CD4-positive, alpha-beta T cell (primary cell): ENCODE measurements at regions not wholly inside any gene's neighbourhood (a gene's known extent, or its start where the extent isn't known, plus 50 kb on each side); places are given as distances from the start of the nearest gene placed in this dataset.

Experiments used
- ATAC-seq: fragments of 200-7000 bp; cut with Tn5 transposase; one replicate; pipeline ENCODE4 v1.10.0; 2022; ENCODE audit warnings: mild to moderate bottlenecking; ENCODE audit not compliant: poor library complexity
- CTCF ChIA-PET: fragments of 350-600 bp; sonication (Branson Sonifier 250); formaldehyde crosslinking; loops from one replicate; lab custom pipeline; 2021; ENCODE audit warnings: antibody characterized with exemption, inconsistent platforms; lab: Charles Lee
- POLR2A ChIA-PET: fragments of 350-600 bp; sonication (Branson Sonifier 250); formaldehyde crosslinking; loops from one replicate; lab custom pipeline; 2021; ENCODE audit warnings: antibody characterized with exemption, inconsistent platforms; lab: Charles Lee
- DNase-seq, 14 experiments: peaks; one replicate each; pipeline ENCODE4 v3.0.0-alpha.2; 2013 to 2020; ENCODE audit warnings: mixed read lengths in 2 of 14
- H3K27ac ChIP-seq, 2 donors: one replicate each; pipeline versions ENCODE4 v1.5.1 to v1.7.0; 2013; ENCODE audit warnings: low read length in 2 of 2, low read depth in 1 of 2, mild to moderate bottlenecking in 1 of 2
- H3K27me3 ChIP-seq, 2 experiments: 1 replicate in 1 of 2; 2 replicates in 1 of 2; pipeline versions ENCODE4 v1.6.1 to v1.7.0; 2013; ENCODE audit warnings: low read length in 2 of 2, control low read depth in 1 of 2, mild to moderate bottlenecking in 1 of 2, moderate library complexity in 1 of 2; ENCODE audit not compliant: insufficient read depth in 2 of 2, control insufficient read depth in 1 of 2
- H3K36me3 ChIP-seq: one replicate; pipeline ENCODE4 v1.6.1; 2013; ENCODE audit warnings: low read length, control low read depth; ENCODE audit not compliant: insufficient read depth
- H3K4me1 ChIP-seq: one replicate; pipeline ENCODE4 v1.6.1; 2013; ENCODE audit warnings: low read length, control low read depth; ENCODE audit not compliant: insufficient read depth
- H3K4me3 ChIP-seq: one replicate; pipeline ENCODE4 v1.5.1; 2013; ENCODE audit warnings: mild to moderate bottlenecking, low read length, moderate library complexity
- H3K9me3 ChIP-seq, 2 experiments: 1 replicate in 1 of 2; 2 replicates in 1 of 2; pipeline versions ENCODE4 v1.6.1 to v1.7.0; 2013; ENCODE audit warnings: low read length in 2 of 2, mild to moderate bottlenecking in 2 of 2, control low read depth in 1 of 2, moderate library complexity in 1 of 2; ENCODE audit not compliant: control insufficient read depth in 1 of 2, insufficient read depth in 1 of 2
- H3K27ac Mint-ChIP-seq: one replicate; pipeline ENCODE4 v1.8.0; 2020; ENCODE audit warnings: mixed read lengths
- H3K27me3 Mint-ChIP-seq: one replicate; pipeline ENCODE4 v1.8.0; 2021; ENCODE audit warnings: mixed read lengths
- H3K36me3 Mint-ChIP-seq: one replicate; pipeline ENCODE4 v1.8.0; 2021; ENCODE audit warnings: low read depth, mixed read lengths
- H3K4me1 Mint-ChIP-seq: one replicate; pipeline ENCODE4 v1.8.0; 2021; ENCODE audit warnings: low read depth, mixed read lengths
- H3K4me3 Mint-ChIP-seq: one replicate; pipeline ENCODE4 v1.8.0; 2020; ENCODE audit warnings: mild to moderate bottlenecking, mixed read lengths
- H3K9me3 Mint-ChIP-seq: one replicate; pipeline ENCODE4 v1.8.0; 2020; ENCODE audit warnings: mixed read lengths
- CTCF ChIP-seq: fragments of 200-600 bp; IDR thresholded peaks from one replicate; pipeline ENCODE4 v1.8.0; 2022; ENCODE audit warnings: antibody characterized with exemption, mild to moderate bottlenecking
- intact Hi-C, 2 experiments: fragments of 100-400 bp; cut with DNase I in 1 of 2; cut with micrococcal nuclease in 1 of 2; formaldehyde crosslinking; loops; one replicate each; pipeline versions ENCODE4 v1.15.1 to v1.9.0; 2023 to 2025; cut with DNase I, micrococcal nuclease

GRCh38 chr21:16330908-16331268 is 601.1 kb downstream of the USP25 start:
- no peaks in the 10 kb centered on the region for H3K36me3 Mint-ChIP-seq
- ChIA-PET CTCF (no interaction called here), POLR2A (no interaction called here)
- Histone ChIP-seq H3K27ac (no peak overlapping the region), H3K36me3 (no peaks in the 10 kb centered on the region), H3K4me3 (no peak overlapping the region), H3K9me3 (no peaks in the 10 kb centered on the region), H3K4me1 (no peaks in the 10 kb centered on the region), H3K27me3 (no peaks in the 10 kb centered on the region)
- no peak for TF ChIP-seq CTCF
- intact Hi-C loops, result loop anchor here (2.0 to 5.0 kb wide), 2 partner anchors 136 to 249 kb away; no protein-coding TSS in a partner anchor
- no peaks in the 10 kb centered on the region for H3K27me3 Mint-ChIP-seq
- no peaks in the 10 kb centered on the region for H3K9me3 Mint-ChIP-seq
- ATAC-seq, result no peak
- no peak overlapping the region for H3K4me3 Mint-ChIP-seq
- no peak for DNase-seq
- no peaks in the 10 kb centered on the region for H3K4me1 Mint-ChIP-seq
- no peak overlapping the region for H3K27ac Mint-ChIP-seq

- Histone ChIP-seq H3K27ac (no peak overlapping the region), H3K4me1 (no peaks in the 10 kb centered on the region), H3K36me3 (no peaks in the 10 kb centered on the region), H3K4me3 (no peak overlapping the region), H3K27me3 (no peaks in the 10 kb centered on the region), H3K9me3 (no peaks in the 10 kb centered on the region)
- DNase-seq (no peak), ATAC-seq (no peak)
- H3K36me3 Mint-ChIP-seq, result no peaks in the 10 kb centered on the region
- intact Hi-C loops, result no loop called here
- TF ChIP-seq CTCF, result no peak
- no peaks in the 10 kb centered on the region for H3K9me3 Mint-ChIP-seq
- no peak overlapping the region for H3K27ac Mint-ChIP-seq
- no peak overlapping the region for H3K4me3 Mint-ChIP-seq
- POLR2A ChIA-PET, result no interaction called here
- H3K27me3 Mint-ChIP-seq, result no peaks in the 10 kb centered on the region
- CTCF ChIA-PET, result interaction anchor here (0.5 kb wide), 1 partner anchor 1030 kb away, joined by 3 read pairs; no protein-coding TSS in a partner anchor
- H3K4me1 Mint-ChIP-seq, result no peaks in the 10 kb centered on the region
Observed at GRCh38 chr21:16337266-16337665, 607.5 kb downstream of the USP25 start.

GRCh38 chr21:16342932-16343331 is 613.1 kb downstream of the USP25 start:
- H3K36me3 Mint-ChIP-seq, result no peaks in the 10 kb centered on the region
- CTCF ChIA-PET, result no interaction called here

More at GRCh38 chr21:16342932-16343331, 613.1 kb downstream of the USP25 start:
- Mint-ChIP-seq H3K27me3 (no peaks in the 10 kb centered on the region), H3K4me3 (no peak overlapping the region), H3K4me1 (no peaks in the 10 kb centered on the region), H3K9me3 (no peaks in the 10 kb centered on the region), H3K27ac (no peak overlapping the region)
- POLR2A ChIA-PET, result no interaction called here
- Histone ChIP-seq H3K27me3 (no peaks in the 10 kb centered on the region), H3K9me3 (no peaks in the 10 kb centered on the region), H3K4me1 (no peaks in the 10 kb centered on the region), H3K36me3 (no peaks in the 10 kb centered on the region), H3K4me3 (no peak overlapping the region), H3K27ac (no peak overlapping the region)
- intact Hi-C loops, result loop anchor here in 1 of 2 experiments (10.0 kb wide), 1 partner anchor 62 kb away; no protein-coding TSS in a partner anchor
- no peak for ATAC-seq
- TF ChIP-seq CTCF, result no peak
- DNase-seq, result no peak
